DND-41 (cell line): ENCODE measurements at regions not wholly inside any gene's neighbourhood (a gene's known extent, or its start where the extent isn't known, plus 50 kb on each side); places are given as distances from the start of the nearest gene placed in this dataset.

Source experiments
- EZH2 ChIP-seq: IDR thresholded peaks from 3 replicates; pipeline ENCODE4 v1.6.1; 2012; ENCODE audit warnings: borderline replicate concordance, low read depth, mild to moderate bottlenecking, moderate library complexity, low read length, inconsistent platforms; ENCODE audit not compliant: severe bottlenecking
- TF ChIP-seq, protein P1 (sequence below): IDR thresholded peaks from 2 replicates; pipeline ENCODE4 v1.5.1; 2012; ENCODE audit warnings: borderline replicate concordance, low read length, moderate library complexity, mild to moderate bottlenecking; ENCODE audit not compliant: poor library complexity, severe bottlenecking; ENCODE audit errors: extremely low read depth

- no peak for TF ChIP-seq EZH2
- TF ChIP-seq, protein P1, sequence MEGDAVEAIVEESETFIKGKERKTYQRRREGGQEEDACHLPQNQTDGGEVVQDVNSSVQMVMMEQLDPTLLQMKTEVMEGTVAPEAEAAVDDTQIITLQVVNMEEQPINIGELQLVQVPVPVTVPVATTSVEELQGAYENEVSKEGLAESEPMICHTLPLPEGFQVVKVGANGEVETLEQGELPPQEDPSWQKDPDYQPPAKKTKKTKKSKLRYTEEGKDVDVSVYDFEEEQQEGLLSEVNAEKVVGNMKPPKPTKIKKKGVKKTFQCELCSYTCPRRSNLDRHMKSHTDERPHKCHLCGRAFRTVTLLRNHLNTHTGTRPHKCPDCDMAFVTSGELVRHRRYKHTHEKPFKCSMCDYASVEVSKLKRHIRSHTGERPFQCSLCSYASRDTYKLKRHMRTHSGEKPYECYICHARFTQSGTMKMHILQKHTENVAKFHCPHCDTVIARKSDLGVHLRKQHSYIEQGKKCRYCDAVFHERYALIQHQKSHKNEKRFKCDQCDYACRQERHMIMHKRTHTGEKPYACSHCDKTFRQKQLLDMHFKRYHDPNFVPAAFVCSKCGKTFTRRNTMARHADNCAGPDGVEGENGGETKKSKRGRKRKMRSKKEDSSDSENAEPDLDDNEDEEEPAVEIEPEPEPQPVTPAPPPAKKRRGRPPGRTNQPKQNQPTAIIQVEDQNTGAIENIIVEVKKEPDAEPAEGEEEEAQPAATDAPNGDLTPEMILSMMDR, result no peak
These were observed 340.9 kb downstream of the MATN1 start for GRCh38 chr1:30382496-30382895.
